HEK293 (cell line): ENCODE measurements at regions not wholly inside any gene's neighbourhood (a gene's known extent, or its start where the extent isn't known, plus 50 kb on each side); places are given as distances from the start of the nearest gene placed in this dataset.

Experiments used
- CTCF ChIP-seq: fragments of 450-650 bp; formaldehyde crosslinking; IDR thresholded peaks from 2 replicates; pipeline ENCODE4 v1.5.1; 2016; ENCODE audit warnings: missing biosample characterization, missing genetic modification characterization
- SCRT2 ChIP-seq: fragments of 450-650 bp; formaldehyde crosslinking; IDR thresholded peaks from 2 replicates; pipeline ENCODE4 v1.5.1; 2016; ENCODE audit warnings: missing biosample characterization, missing genetic modification characterization
- SP2 ChIP-seq: fragments of 450-650 bp; formaldehyde crosslinking; IDR thresholded peaks from 2 replicates; pipeline ENCODE4 v1.5.1; 2016; ENCODE audit warnings: missing biosample characterization, missing genetic modification characterization
- TCF7L2 ChIP-seq: IDR thresholded peaks from 2 replicates; pipeline ENCODE4 v1.6.1; 2011; ENCODE audit warnings: low read depth, mild to moderate bottlenecking, inconsistent platforms, low read length, moderate library complexity, borderline replicate concordance
- YY1 ChIP-seq: fragments of 450-650 bp; formaldehyde crosslinking; IDR thresholded peaks from 2 replicates; pipeline ENCODE4 v1.5.1; 2018; ENCODE audit warnings: missing biosample characterization, missing genetic modification characterization
- ZBTB20 ChIP-seq: fragments of 450-650 bp; formaldehyde crosslinking; IDR thresholded peaks from 2 replicates; pipeline ENCODE4 v1.5.1; 2016; ENCODE audit warnings: missing biosample characterization, missing genetic modification characterization
- ZFHX2 ChIP-seq: fragments of 450-650 bp; formaldehyde crosslinking; conservative IDR thresholded peaks from 2 replicates; pipeline ENCODE4 v1.5.1; 2016; ENCODE audit warnings: missing biosample characterization, missing genetic modification characterization
- ZNF133 ChIP-seq: fragments of 450-650 bp; formaldehyde crosslinking; IDR thresholded peaks from 2 replicates; pipeline ENCODE4 v1.5.1; 2016; ENCODE audit warnings: missing biosample characterization, missing genetic modification characterization
- ZNF239 ChIP-seq: fragments of 450-650 bp; formaldehyde crosslinking; IDR thresholded peaks from 2 replicates; pipeline ENCODE4 v1.5.1; 2016; ENCODE audit warnings: missing biosample characterization, missing genetic modification characterization
- ZNF274 ChIP-seq, 2 experiments: fragments of 200-500 bp in 1 of 2; fragments of 450-650 bp in 1 of 2; sonication (Bioruptor generic) in 1 of 2; formaldehyde crosslinking in 1 of 2; IDR thresholded peaks; 2 replicates each; pipeline versions ENCODE4 v1.5.1 to v1.6.1; 2014 to 2016; ENCODE audit warnings: borderline replicate concordance in 1 of 2, inconsistent platforms in 1 of 2, low read length in 1 of 2, missing biosample characterization in 1 of 2, missing genetic modification characterization in 1 of 2
- ZNF560 ChIP-seq: fragments of 450-650 bp; formaldehyde crosslinking; IDR thresholded peaks from 2 replicates; pipeline ENCODE4 v1.5.1; 2017; ENCODE audit warnings: missing biosample characterization, missing genetic modification characterization, borderline replicate concordance

- TF ChIP-seq ZBTB20 (tag by site-specific recombination) = no peak
- no peak for TF ChIP-seq ZNF274 (IDR thresholded peaks at IDR 0.05; ENCODE audit: low read length)
- TF ChIP-seq ZNF274 (tag by site-specific recombination; IDR thresholded peaks at IDR 0.05; ENCODE audit: borderline replicate concordance) = no peak
- TF ChIP-seq YY1 (tag by site-specific recombination) = no peak
- TF ChIP-seq ZNF133 (tag by site-specific recombination) = no peak
- TF ChIP-seq ZNF239 (tag by site-specific recombination) = no peak
- no peak for TF ChIP-seq SCRT2 (tag by site-specific recombination)
- no peak for TF ChIP-seq CTCF
- no peak for TF ChIP-seq ZNF560 (tag by site-specific recombination)
- TF ChIP-seq SP2 (tag by site-specific recombination) = no peak
- TF ChIP-seq TCF7L2 = no peak
- TF ChIP-seq ZFHX2 (tag by site-specific recombination) = no peak
Observed at GRCh38 chr1:4128616-4129015, 228.5 kb upstream of the C1orf174 start.
